K562 (cell line): ENCODE measurements at regions not wholly inside any gene's neighbourhood (a gene's known extent, or its start where the extent isn't known, plus 50 kb on each side); places are given as distances from the start of the nearest gene placed in this dataset.

Experiments used
- ATAC-seq: fragments of 200-7000 bp; cut with Tn5 transposase; 3 replicates; pipeline ENCODE4 v1.9.1; 2020; ENCODE audit warnings: moderate library complexity
- BruUV-seq: library from RNA; stranded (reverse); fragments of 400-500 nt; replicated peaks from 2 replicates; lab custom pipeline; 2021; lab: Mats Ljungman, UMichigan
- CTCF ChIA-PET: fragments of 300-600 bp; formaldehyde crosslinking; extraction: SDS; loops from one replicate; lab custom pipeline; 2021; ENCODE audit warnings: low intra/inter-chr PET ratio; lab: Yijun Ruan, JAX
- POLR2A ChIA-PET: fragments of 300-600, 350-650 bp; sonication (Branson Sonifier 250); formaldehyde crosslinking; extraction: SDS; loops from one replicate; lab custom pipeline; 2021; ENCODE audit warnings: antibody characterized with exemption, inconsistent platforms; lab: Yijun Ruan, JAX
- DNase-seq, 4 experiments: peaks; one replicate each; pipeline versions ENCODE4 v3.0.0 to v3.0.0-alpha.2; 2011 to 2018; ENCODE audit warnings: low spot score in 3 of 4, mixed read lengths in 3 of 4; ENCODE audit errors: extremely low read depth in 1 of 4
- FAIRE-seq: peaks from 2 replicates; lab custom pipeline; 2011; peaks lifted over from hg19 to GRCh38; lab: Jason Lieb, UNC
- H2AFZ ChIP-seq: 2 replicates; pipeline ENCODE4 v1.6.0; 2011; ENCODE audit warnings: low read depth, low read length, control low read depth, inconsistent platforms
- H3K27ac ChIP-seq: fragments of 200-600 bp; 3 replicates; pipeline ENCODE4 v1.8.0; 2011; ENCODE audit warnings: low read depth, mild to moderate bottlenecking, control low read depth, inconsistent platforms, low read length, moderate library complexity, mixed read lengths; ENCODE audit errors: extremely low read depth
- H3K27me3 ChIP-seq, 2 experiments: fragments of 300-600 bp in 1 of 2; 2 replicates in 1 of 2; 3 replicates in 1 of 2; pipeline versions ENCODE4 v1.6.0 to v1.8.0; 2011; ENCODE audit warnings: inconsistent platforms in 2 of 2, low read length in 2 of 2, mild to moderate bottlenecking in 1 of 2, mixed read lengths in 1 of 2, moderate library complexity in 1 of 2; ENCODE audit not compliant: control insufficient read depth in 2 of 2, insufficient read depth in 2 of 2
- H3K36me3 ChIP-seq: fragments of 300-600 bp; 3 replicates; pipeline ENCODE4 v1.8.0; 2011; ENCODE audit warnings: mild to moderate bottlenecking, low read length, inconsistent platforms; ENCODE audit not compliant: control insufficient read depth, insufficient read depth
- H3K4me1 ChIP-seq, 2 experiments: fragments of 200-600 bp in 1 of 2; replicated peaks in 1 of 2; 2 replicates in 1 of 2; 3 replicates in 1 of 2; pipeline versions ENCODE4 v1.5.1 to v1.8.0; 2011; ENCODE audit warnings: inconsistent platforms in 2 of 2, low read length in 2 of 2, mild to moderate bottlenecking in 1 of 2, mixed read lengths in 1 of 2, moderate library complexity in 1 of 2; ENCODE audit not compliant: control insufficient read depth in 2 of 2, insufficient read depth in 2 of 2
- H3K4me2 ChIP-seq: 2 replicates; pipeline ENCODE4 v1.6.1; 2011; ENCODE audit warnings: low read length, control low read depth, inconsistent platforms, mixed read lengths; ENCODE audit not compliant: insufficient read depth
- H3K4me3 ChIP-seq: fragments of 200-600 bp; sonication (generic), shearing (Covaris generic); 2 replicates; pipeline ENCODE4 v1.5.1; 2016; ENCODE audit warnings: control low read depth, inconsistent platforms
- H3K79me2 ChIP-seq: fragments of 200-600 bp; 3 replicates; pipeline ENCODE4 v1.8.0; 2011; ENCODE audit warnings: low read length, inconsistent platforms; ENCODE audit not compliant: control insufficient read depth, insufficient read depth
- H3K9ac ChIP-seq, 2 experiments: 2 replicates each; pipeline versions ENCODE4 v1.6.0 to v1.6.1; 2011; ENCODE audit warnings: low read depth in 2 of 2, low read length in 2 of 2, control low read depth in 1 of 2, inconsistent platforms in 1 of 2, mild to moderate bottlenecking in 1 of 2, mixed read lengths in 1 of 2; ENCODE audit not compliant: insufficient read depth in 1 of 2
- H3K9me1 ChIP-seq: one replicate; pipeline ENCODE4 v1.6.0; 2011; ENCODE audit warnings: inconsistent platforms, mild to moderate bottlenecking, low read length, moderate library complexity; ENCODE audit not compliant: control insufficient read depth, insufficient read depth
- H3K9me3 ChIP-seq: replicated peaks from 2 replicates; pipeline ENCODE4 v1.5.1; 2011; ENCODE audit warnings: low read depth, low read length, inconsistent platforms; ENCODE audit not compliant: control insufficient read depth, insufficient read depth
- H4K20me1 ChIP-seq: replicated peaks from 2 replicates; pipeline ENCODE4 v1.6.1; 2011; ENCODE audit warnings: low read length, inconsistent platforms, mixed read lengths; ENCODE audit not compliant: control insufficient read depth, insufficient read depth
- CREB1 ChIP-seq, 2 experiments: sonication (generic) in 1 of 2; formaldehyde crosslinking in 1 of 2; IDR thresholded peaks; 2 replicates each; pipeline versions ENCODE4 v1.6.1 to v1.8.0; 2012 to 2022; ENCODE audit warnings: inconsistent platforms in 1 of 2, mild to moderate bottlenecking in 1 of 2, missing genetic modification reagents in 1 of 2, moderate library complexity in 1 of 2
- FOXM1 ChIP-seq, 2 experiments: fragments of 450-650 bp in 1 of 2; sonication (generic) in 1 of 2; formaldehyde crosslinking in 1 of 2; IDR thresholded peaks; 2 replicates each; pipeline versions ENCODE4 v1.6.1 to v1.9.0; 2017 to 2022; ENCODE audit warnings: low read depth in 2 of 2, mild to moderate bottlenecking in 2 of 2, missing genetic modification reagents in 1 of 2, moderate library complexity in 1 of 2
- HSF4 ChIP-seq: fragments of 250-450 bp; sonication (Bioruptor Pico); IDR thresholded peaks from 2 replicates; pipeline ENCODE4 v2.1.2; 2022; ENCODE audit warnings: mild to moderate bottlenecking, moderate library complexity, borderline replicate concordance
- MCM5 ChIP-seq: fragments of 450-650 bp; IDR thresholded peaks from 2 replicates; pipeline ENCODE4 v1.6.1; 2016; ENCODE audit warnings: low read depth
- POLR2AphosphoS5 ChIP-seq: IDR thresholded peaks from 2 replicates; pipeline ENCODE4 v1.6.1; 2011; ENCODE audit warnings: mild to moderate bottlenecking, low read depth, low read length, moderate library complexity; ENCODE audit not compliant: control insufficient read depth, insufficient read depth
- SRSF7 ChIP-seq: fragments of 200-400 bp; formaldehyde crosslinking; optimal IDR thresholded peaks from 2 replicates; pipeline ENCODE3; 2017; ENCODE audit warnings: mild to moderate bottlenecking, low read depth, low read length
- THRAP3 ChIP-seq: fragments of 450-650 bp; IDR thresholded peaks from 2 replicates; pipeline ENCODE4 v1.6.1; 2016; ENCODE audit warnings: mild to moderate bottlenecking, inconsistent platforms, borderline replicate concordance
- in situ Hi-C: fragments of 300-500 bp; cut with MboI; formaldehyde crosslinking; loops from 4 replicates; pipeline ENCODE4 v1.15.0; 2018; ENCODE audit warnings: inconsistent platforms, mixed read lengths
- intact Hi-C: fragments of 100-400 bp; cut with micrococcal nuclease; formaldehyde crosslinking; loops from 2 replicates; pipeline ENCODE4 v1.14.2; 2022
- TF ChIP-seq, protein P1 (sequence below), 2 experiments: fragments of 450-650 bp in 1 of 2; sonication (generic) in 1 of 2; formaldehyde crosslinking in 1 of 2; IDR thresholded peaks; 2 replicates each; pipeline versions ENCODE4 v1.7.1 to v1.9.0; 2016 to 2022; ENCODE audit warnings: inconsistent platforms in 1 of 2, mild to moderate bottlenecking in 1 of 2, missing genetic modification reagents in 1 of 2
- TF ChIP-seq, protein P2 (sequence below), 2 experiments: fragments of 450-650 bp in 1 of 2; sonication (generic) in 1 of 2; formaldehyde crosslinking in 1 of 2; IDR thresholded peaks in 1 of 2; conservative IDR thresholded peaks in 1 of 2; 2 replicates each; pipeline versions ENCODE4 v1.6.1 to v1.8.1; 2016 to 2023; ENCODE audit warnings: mild to moderate bottlenecking in 2 of 2, moderate library complexity in 2 of 2, inconsistent platforms in 1 of 2, missing genetic modification reagents in 1 of 2

DNA sequence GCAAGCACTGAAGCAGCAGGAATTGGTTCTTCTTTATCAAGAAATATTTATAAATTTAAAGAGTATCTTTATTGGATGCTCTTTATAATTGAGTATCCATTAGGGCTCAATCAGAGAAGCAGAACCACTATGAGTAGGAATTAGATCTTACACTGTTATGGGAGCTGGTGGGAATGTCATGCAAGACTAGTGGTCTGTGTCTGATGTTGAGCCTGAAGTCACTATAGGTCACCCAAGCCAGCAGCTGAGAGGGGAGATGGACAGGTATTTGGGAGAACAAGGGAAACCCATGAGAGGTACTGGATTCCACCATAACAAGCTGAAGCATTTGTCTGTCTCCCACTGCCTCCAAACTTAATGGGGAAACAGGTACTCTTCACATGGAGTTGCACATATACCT lies 283.7 kb upstream of the BOD1L1 start:
- no peak overlapping the region for H3K9ac ChIP-seq
- DNase-seq (no peak), ATAC-seq (no peak), FAIRE-seq (no peak)
- H3K27ac ChIP-seq = no peak overlapping the region
- ChIA-PET POLR2A (no interaction called here), CTCF (no interaction called here)
- H3K4me3 ChIP-seq = no peak overlapping the region
- no peaks in the 10 kb centered on the region for H3K36me3 ChIP-seq
- intact Hi-C loops (no loop called here), in situ Hi-C loops (no loop called here)
- no peak overlapping the region for H2AFZ ChIP-seq
- no peaks in the 10 kb centered on the region for H4K20me1 ChIP-seq
- no TSS peak for BruUV-seq
- H3K27me3 ChIP-seq = no peaks in the 10 kb centered on the region
- no peaks in the 10 kb centered on the region for H3K79me2 ChIP-seq
- H3K4me1 ChIP-seq = no peaks in the 10 kb centered on the region
- H3K9me1 ChIP-seq = no peaks in the 10 kb centered on the region
- no peaks in the 10 kb centered on the region for H3K9me3 ChIP-seq
- no peak overlapping the region for H3K4me2 ChIP-seq
- TF ChIP-seq MCM5 (no peak), CREB1 (IDR thresholded peaks at IDR 0.05) (no peak), CREB1 (CRISPR knock-in tag; IDR thresholded peaks at IDR 0.05) (no peak), HSF4 (CRISPR knock-in tag) (no peak), THRAP3 (no peak), SRSF7 (no peak), POLR2AphosphoS5 (no peak), FOXM1 (IDR thresholded peaks at IDR 0.05; ENCODE audit: low read depth) (no peak), FOXM1 (CRISPR knock-in tag; IDR thresholded peaks at IDR 0.05; ENCODE audit: low read depth) (no peak)
- TF ChIP-seq, protein P1, sequence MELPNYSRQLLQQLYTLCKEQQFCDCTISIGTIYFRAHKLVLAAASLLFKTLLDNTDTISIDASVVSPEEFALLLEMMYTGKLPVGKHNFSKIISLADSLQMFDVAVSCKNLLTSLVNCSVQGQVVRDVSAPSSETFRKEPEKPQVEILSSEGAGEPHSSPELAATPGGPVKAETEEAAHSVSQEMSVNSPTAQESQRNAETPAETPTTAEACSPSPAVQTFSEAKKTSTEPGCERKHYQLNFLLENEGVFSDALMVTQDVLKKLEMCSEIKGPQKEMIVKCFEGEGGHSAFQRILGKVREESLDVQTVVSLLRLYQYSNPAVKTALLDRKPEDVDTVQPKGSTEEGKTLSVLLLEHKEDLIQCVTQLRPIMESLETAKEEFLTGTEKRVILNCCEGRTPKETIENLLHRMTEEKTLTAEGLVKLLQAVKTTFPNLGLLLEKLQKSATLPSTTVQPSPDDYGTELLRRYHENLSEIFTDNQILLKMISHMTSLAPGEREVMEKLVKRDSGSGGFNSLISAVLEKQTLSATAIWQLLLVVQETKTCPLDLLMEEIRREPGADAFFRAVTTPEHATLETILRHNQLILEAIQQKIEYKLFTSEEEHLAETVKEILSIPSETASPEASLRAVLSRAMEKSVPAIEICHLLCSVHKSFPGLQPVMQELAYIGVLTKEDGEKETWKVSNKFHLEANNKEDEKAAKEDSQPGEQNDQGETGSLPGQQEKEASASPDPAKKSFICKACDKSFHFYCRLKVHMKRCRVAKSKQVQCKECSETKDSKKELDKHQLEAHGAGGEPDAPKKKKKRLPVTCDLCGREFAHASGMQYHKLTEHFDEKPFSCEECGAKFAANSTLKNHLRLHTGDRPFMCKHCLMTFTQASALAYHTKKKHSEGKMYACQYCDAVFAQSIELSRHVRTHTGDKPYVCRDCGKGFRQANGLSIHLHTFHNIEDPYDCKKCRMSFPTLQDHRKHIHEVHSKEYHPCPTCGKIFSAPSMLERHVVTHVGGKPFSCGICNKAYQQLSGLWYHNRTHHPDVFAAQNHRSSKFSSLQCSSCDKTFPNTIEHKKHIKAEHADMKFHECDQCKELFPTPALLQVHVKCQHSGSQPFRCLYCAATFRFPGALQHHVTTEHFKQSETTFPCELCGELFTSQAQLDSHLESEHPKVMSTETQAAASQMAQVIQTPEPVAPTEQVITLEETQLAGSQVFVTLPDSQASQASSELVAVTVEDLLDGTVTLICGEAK (IDR thresholded peaks at IDR 0.05) = no peak
- TF ChIP-seq, protein P1 (CRISPR knock-in tag; IDR thresholded peaks at IDR 0.05) = no peak
- TF ChIP-seq, protein P2, sequence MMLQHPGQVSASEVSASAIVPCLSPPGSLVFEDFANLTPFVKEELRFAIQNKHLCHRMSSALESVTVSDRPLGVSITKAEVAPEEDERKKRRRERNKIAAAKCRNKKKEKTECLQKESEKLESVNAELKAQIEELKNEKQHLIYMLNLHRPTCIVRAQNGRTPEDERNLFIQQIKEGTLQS (IDR thresholded peaks at IDR 0.05) = no peak
- TF ChIP-seq, protein P2 (CRISPR knock-in tag; conservative IDR thresholded peaks at IDR 0.05) = no peak
